Fibroblast of villous mesenchyme (primary cell): ENCODE measurements at regions not wholly inside any gene's neighbourhood (a gene's known extent, or its start where the extent isn't known, plus 50 kb on each side); places are given as distances from the start of the nearest gene placed in this dataset.

Experiments used
- DNase-seq: peaks from one replicate; pipeline ENCODE4 v3.0.0-alpha.2; 2010; ENCODE audit warnings: low read depth
- H3K4me3 ChIP-seq: 2 replicates; pipeline ENCODE4 v1.5.1; 2011; ENCODE audit warnings: low read depth, mild to moderate bottlenecking, low read length
- TF ChIP-seq, protein P1 (sequence below): IDR thresholded peaks from 2 replicates; pipeline ENCODE4 v1.5.1; 2012; ENCODE audit warnings: low read depth, mild to moderate bottlenecking, low read length; ENCODE audit not compliant: insufficient read depth

DNA sequence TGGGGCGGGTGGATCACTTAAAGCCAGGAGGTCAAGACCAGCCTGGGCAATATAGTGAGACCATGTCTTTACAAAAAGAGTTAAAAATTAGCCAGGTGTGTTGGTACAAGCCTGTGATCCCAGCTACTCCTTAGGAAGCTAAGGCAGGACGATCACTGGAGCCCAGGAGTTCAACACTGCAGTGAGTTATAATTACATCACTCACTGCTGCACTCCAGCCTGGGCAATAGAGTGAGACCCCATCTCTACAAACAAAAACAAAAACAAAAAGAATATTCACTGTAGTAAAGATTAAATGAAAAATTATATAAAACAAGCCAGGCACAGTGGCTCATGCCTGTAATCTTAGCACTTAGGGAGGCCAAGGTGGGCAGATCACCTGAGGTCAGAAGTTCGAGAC lies 1047.6 kb upstream of the AUTS2 start:
- DNase-seq, result no peak
- TF ChIP-seq, protein P1, sequence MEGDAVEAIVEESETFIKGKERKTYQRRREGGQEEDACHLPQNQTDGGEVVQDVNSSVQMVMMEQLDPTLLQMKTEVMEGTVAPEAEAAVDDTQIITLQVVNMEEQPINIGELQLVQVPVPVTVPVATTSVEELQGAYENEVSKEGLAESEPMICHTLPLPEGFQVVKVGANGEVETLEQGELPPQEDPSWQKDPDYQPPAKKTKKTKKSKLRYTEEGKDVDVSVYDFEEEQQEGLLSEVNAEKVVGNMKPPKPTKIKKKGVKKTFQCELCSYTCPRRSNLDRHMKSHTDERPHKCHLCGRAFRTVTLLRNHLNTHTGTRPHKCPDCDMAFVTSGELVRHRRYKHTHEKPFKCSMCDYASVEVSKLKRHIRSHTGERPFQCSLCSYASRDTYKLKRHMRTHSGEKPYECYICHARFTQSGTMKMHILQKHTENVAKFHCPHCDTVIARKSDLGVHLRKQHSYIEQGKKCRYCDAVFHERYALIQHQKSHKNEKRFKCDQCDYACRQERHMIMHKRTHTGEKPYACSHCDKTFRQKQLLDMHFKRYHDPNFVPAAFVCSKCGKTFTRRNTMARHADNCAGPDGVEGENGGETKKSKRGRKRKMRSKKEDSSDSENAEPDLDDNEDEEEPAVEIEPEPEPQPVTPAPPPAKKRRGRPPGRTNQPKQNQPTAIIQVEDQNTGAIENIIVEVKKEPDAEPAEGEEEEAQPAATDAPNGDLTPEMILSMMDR, result no peak
- no peak overlapping the region for H3K4me3 ChIP-seq

DNA sequence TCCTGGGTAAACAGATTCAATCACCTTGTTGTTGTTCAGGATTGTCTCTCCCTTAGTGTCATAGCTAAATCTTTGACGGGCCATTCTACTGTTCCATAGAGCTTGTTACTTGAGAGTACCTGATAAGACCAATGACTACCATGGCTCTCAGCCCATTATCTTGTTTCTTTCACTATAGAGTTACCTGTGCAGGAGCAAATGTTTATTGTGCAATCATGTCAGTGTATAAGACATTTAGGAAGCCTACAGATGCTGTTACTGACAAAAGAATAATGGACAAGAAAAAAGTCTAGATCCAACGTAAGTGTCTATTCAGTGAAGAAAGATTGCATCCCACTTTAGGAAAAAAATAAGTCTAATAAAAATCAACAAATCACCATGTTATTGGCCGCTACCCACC lies 1041.7 kb upstream of the AUTS2 start:
- DNase-seq, result no peak
- H3K4me3 ChIP-seq, result no peak overlapping the region
- TF ChIP-seq, protein P1, result no peak

DNA sequence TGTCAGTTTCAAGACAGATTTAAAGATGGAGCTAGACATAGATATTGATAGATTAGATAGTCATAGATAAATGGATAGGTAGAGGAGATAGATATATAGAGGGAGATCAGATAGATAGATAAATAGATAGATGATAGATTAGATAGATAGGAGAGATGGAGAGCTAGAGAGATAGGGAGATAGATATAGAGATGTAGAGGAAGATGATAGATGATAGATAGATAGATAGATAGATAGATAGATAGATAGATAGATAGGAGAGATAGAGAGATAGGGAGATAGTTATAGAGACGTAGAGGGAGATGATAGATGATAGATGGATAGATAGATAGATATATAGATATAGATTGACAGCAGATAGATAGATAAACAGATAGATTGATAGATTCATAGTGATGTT lies 1038.8 kb upstream of the AUTS2 start:
- no peak for DNase-seq
- H3K4me3 ChIP-seq, result no peak overlapping the region
- TF ChIP-seq, protein P1, result no peak

DNA sequence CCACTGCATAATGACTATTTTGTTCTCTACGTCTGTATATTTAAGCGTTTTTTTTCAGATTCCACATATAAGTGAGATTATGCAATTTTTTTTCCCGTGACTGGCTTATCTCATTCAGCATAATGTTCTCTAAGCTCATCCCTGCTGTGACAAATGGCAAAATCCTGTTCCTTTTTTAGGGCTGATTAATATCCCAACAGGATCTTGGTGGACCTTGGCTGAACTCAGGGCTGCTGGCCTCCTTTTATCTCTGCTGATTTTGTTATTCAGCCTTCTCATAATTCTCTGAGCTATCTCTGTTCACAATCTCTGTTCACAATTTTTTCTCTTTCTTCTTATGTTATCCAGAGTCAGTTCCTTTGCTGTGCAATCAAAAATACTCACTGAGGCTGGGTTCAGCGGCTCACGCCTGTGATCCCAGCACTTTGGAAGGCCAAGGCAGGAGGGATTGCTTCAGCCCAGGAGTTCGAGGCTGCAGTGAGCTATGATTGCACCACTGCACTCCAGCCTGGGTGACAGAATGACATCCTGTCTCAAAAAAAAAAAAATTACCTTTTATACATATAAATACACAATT lies 1035.9 kb upstream of the AUTS2 start:
- no peak for DNase-seq
- no peak overlapping the region for H3K4me3 ChIP-seq
- TF ChIP-seq, protein P1, result no peak

DNA sequence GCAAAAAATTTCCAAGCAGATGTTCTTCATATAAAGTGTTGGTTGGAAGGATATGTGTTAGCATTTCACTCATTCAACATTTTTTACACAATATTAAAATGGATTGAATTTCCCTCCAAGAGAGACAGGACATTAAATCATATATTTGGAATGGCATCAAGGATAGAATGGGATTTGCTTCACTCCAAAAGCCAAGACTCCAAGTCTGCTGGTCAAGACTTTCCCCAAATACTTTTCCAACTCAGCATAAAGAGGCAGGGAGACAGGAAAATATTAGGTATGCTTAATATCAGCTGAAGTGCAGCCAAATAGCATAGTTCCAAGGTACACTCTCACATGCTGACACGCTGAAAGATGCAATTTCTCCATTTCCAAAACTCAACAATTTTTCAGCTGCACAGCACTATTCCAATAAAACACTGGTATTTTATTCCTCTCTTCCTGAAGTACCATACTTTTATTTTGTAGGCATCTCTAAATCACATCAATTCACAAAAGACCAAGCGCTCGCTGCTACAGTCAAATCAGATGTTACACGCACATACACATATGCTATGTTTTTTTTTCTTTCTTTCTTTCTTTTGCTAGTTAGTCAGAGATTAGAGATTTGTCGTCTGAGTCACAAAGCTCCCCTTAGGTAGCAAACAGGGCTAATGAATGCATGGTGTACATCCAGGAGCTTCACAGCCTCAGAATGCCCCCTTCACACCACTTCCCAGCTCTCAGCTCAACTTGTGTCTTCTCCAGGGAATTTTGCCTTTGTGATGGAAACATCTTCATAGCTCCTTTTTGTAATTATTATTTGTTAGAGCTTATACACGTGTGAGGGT lies 1033.8 kb upstream of the AUTS2 start:
- TF ChIP-seq, protein P1, result no peak
- DNase-seq, result no peak
- no peak overlapping the region for H3K4me3 ChIP-seq

DNA sequence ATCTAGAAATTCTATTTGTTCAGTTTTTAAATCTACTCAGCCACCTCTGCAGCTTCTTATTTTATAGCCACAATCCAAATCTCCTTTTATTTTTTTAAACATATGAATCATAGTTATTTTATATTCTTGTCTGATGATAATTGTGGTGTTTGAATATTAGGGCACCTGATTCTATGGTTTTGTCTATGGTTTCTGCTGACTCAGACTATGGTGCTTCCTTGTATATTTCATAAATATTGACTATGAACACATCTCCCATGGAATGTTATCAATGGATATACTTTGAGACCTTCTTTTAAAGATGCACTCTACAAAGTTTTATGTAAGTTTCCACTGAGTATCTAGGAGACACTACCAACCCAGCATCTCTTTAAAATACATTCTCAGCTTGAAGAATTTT lies 1027.0 kb upstream of the AUTS2 start:
- no peak overlapping the region for H3K4me3 ChIP-seq
- DNase-seq, result no peak
- TF ChIP-seq, protein P1, result no peak
